Left lung (tissue), 4 donors: ENCODE measurements at regions not wholly inside any gene's neighbourhood (a gene's known extent, or its start where the extent isn't known, plus 50 kb on each side); places are given as distances from the start of the nearest gene placed in this dataset.

Experiments used
- ATAC-seq: fragments of 200-7000 bp; cut with Tn5 transposase; one replicate; pipeline ENCODE4 v1.9.1; 2020; ENCODE audit warnings: moderate library complexity
- DNase-seq, 4 donors: peaks; one replicate each; pipeline ENCODE4 v3.0.0-alpha.2; 2013 to 2020
- H3K27ac ChIP-seq, 2 donors: fragments of 200-600 bp; sonication (generic) in 1 of 2; one replicate each; pipeline versions ENCODE4 v1.5.0 to v1.8.0; 2020 to 2021
- H3K27me3 ChIP-seq, 2 donors: fragments of 200-600 bp; sonication (generic) in 1 of 2; one replicate each; pipeline versions ENCODE4 v1.5.0 to v1.8.0; 2020 to 2021
- H3K36me3 ChIP-seq, 2 donors: fragments of 200-600 bp; sonication (generic) in 1 of 2; one replicate each; pipeline versions ENCODE4 v1.5.0 to v1.8.0; 2020 to 2021
- H3K4me1 ChIP-seq, 2 donors: fragments of 200-600 bp; one replicate each; pipeline ENCODE4 v1.8.0; 2021
- H3K4me3 ChIP-seq, 2 donors: fragments of 200-600 bp; sonication (generic) in 1 of 2; one replicate each; pipeline versions ENCODE4 v1.5.0 to v1.8.0; 2020 to 2021; ENCODE audit warnings: mild to moderate bottlenecking in 1 of 2
- H3K9me3 ChIP-seq, 2 donors: fragments of 200-600 bp; sonication (generic) in 1 of 2; one replicate each; pipeline versions ENCODE4 v1.5.0 to v1.8.0; 2020 to 2021
- intact Hi-C, 2 donors: fragments of 100-400 bp; cut with DNase I; formaldehyde crosslinking; loops; one replicate each; pipeline versions ENCODE4 v1.11.2 to v1.14.2; 2022
- TF ChIP-seq, protein P1 (sequence below), 2 donors: fragments of 200-600 bp; sonication (generic) in 1 of 2; IDR thresholded peaks; one replicate each; pipeline versions ENCODE4 v1.5.0 to v1.8.0; 2021; ENCODE audit warnings: antibody characterized with exemption in 2 of 2
- donor health status: DM: no; HTN: yes; CAD: no.
- donor health status: DM: no; HTN: no; CAD: no.

DNA sequence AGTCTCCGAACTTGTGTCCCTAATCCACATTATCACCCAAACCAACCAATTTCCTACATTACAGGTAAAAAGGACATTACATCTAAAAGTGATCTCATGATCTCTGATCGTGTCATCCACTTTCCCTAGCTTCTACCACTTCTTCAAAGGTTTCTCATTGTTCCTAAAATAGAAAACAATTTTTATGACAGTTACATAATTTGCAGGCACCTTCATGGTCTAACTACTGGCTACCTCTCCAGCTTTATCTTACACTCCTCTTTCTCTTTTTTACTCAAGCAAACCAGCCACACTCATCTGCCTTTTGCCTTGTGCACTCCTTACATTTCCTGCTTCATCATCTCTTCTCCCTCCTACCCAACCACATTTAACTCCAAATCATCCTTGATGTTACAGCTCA lies 886.7 kb upstream of the SORCS1 start:
- Histone ChIP-seq H3K27me3 (no peaks in the 10 kb centered on the region), H3K4me1 (no peaks in the 10 kb centered on the region), H3K27ac (no peak overlapping the region), H3K4me3 (no peak overlapping the region), H3K9me3 (no peaks in the 10 kb centered on the region), H3K36me3 (no peaks in the 10 kb centered on the region)
- DNase-seq (no peak), ATAC-seq (no peak)
- TF ChIP-seq, protein P1, sequence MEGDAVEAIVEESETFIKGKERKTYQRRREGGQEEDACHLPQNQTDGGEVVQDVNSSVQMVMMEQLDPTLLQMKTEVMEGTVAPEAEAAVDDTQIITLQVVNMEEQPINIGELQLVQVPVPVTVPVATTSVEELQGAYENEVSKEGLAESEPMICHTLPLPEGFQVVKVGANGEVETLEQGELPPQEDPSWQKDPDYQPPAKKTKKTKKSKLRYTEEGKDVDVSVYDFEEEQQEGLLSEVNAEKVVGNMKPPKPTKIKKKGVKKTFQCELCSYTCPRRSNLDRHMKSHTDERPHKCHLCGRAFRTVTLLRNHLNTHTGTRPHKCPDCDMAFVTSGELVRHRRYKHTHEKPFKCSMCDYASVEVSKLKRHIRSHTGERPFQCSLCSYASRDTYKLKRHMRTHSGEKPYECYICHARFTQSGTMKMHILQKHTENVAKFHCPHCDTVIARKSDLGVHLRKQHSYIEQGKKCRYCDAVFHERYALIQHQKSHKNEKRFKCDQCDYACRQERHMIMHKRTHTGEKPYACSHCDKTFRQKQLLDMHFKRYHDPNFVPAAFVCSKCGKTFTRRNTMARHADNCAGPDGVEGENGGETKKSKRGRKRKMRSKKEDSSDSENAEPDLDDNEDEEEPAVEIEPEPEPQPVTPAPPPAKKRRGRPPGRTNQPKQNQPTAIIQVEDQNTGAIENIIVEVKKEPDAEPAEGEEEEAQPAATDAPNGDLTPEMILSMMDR (IDR thresholded peaks at IDR 0.05) = no peak
- intact Hi-C loops = no loop called here

DNA sequence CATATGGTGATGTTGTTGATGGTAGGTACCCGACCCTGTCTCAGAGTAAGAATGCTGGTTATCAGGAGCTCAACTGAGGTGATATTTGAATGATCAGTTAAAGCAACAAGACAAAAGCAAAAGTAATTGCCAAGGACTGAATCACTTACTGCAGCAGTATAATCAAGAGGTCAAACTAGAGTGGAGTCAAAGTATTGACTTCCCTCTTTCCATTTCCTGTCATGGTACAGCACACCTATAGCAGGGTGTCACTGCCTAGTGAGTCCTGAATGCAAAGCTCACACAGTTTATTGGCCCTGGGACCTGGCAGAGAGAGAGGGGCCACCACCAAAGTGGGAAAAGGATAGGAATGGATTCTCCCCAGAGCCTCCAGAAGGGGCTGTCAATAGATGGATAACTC lies 886.1 kb upstream of the SORCS1 start:
- H3K9me3 ChIP-seq = no peaks in the 10 kb centered on the region
- TF ChIP-seq, protein P1 (IDR thresholded peaks at IDR 0.05) = no peak
- H3K4me3 ChIP-seq = no peak overlapping the region
- no peak overlapping the region for H3K27ac ChIP-seq
- H3K27me3 ChIP-seq = no peaks in the 10 kb centered on the region
- intact Hi-C loops = no loop called here
- DNase-seq (no peak), ATAC-seq (no peak)
- H3K36me3 ChIP-seq = no peaks in the 10 kb centered on the region
- H3K4me1 ChIP-seq = no peaks in the 10 kb centered on the region

DNA sequence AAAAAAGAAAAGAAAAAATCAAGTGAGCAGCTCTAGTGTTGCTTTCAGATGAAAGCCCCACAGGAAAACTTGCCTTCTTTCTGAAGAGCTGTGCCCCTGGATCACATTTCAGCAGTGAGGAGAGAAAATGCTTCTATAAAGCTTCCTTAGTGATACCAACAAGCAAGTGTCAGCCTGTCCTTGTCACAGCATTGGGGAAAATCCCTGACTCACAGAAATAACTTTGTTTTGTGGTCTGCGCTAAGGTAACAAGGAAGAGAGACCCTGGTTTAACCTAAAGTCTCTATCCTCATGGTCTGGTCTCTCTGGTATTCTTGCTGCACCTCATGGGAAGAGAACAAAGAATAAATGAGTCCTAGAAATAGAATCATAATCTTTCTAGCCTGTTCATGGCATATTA lies 885.2 kb upstream of the SORCS1 start:
- H3K4me1 ChIP-seq = no peaks in the 10 kb centered on the region
- no peaks in the 10 kb centered on the region for H3K27me3 ChIP-seq
- H3K4me3 ChIP-seq = no peak overlapping the region
- ATAC-seq = no peak
- H3K27ac ChIP-seq = no peak overlapping the region
- no peaks in the 10 kb centered on the region for H3K9me3 ChIP-seq
- TF ChIP-seq, protein P1 (IDR thresholded peaks at IDR 0.05) = no peak
- intact Hi-C loops = no loop called here
- H3K36me3 ChIP-seq = no peaks in the 10 kb centered on the region
- DNase-seq = no peak

DNA sequence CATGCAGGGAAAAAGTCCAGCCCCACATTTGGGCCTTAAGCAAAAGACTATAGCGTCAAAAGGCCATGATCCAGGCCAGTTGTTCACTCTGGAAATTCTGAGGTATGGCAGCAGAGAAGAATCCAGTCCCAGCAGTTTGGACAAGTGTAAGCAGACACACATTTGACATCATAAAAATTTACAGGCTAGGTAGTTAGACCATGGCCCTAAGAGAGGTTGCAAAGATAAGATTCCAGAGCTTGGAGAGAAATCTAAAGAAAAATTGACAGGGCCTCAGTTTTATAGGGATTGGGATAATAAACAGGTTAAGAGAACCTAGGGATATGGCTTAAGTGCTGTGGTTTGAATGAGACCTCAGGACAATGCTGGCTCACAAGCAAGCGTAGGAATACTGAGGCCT lies 884.4 kb upstream of the SORCS1 start:
- H3K27me3 ChIP-seq = no peaks in the 10 kb centered on the region
- DNase-seq (no peak), ATAC-seq (no peak)
- H3K4me3 ChIP-seq = no peak overlapping the region
- TF ChIP-seq, protein P1 (IDR thresholded peaks at IDR 0.05) = no peak
- H3K27ac ChIP-seq = no peak overlapping the region
- H3K9me3 ChIP-seq = no peaks in the 10 kb centered on the region
- H3K36me3 ChIP-seq = no peaks in the 10 kb centered on the region
- H3K4me1 ChIP-seq = no peaks in the 10 kb centered on the region
- intact Hi-C loops = no loop called here

DNA sequence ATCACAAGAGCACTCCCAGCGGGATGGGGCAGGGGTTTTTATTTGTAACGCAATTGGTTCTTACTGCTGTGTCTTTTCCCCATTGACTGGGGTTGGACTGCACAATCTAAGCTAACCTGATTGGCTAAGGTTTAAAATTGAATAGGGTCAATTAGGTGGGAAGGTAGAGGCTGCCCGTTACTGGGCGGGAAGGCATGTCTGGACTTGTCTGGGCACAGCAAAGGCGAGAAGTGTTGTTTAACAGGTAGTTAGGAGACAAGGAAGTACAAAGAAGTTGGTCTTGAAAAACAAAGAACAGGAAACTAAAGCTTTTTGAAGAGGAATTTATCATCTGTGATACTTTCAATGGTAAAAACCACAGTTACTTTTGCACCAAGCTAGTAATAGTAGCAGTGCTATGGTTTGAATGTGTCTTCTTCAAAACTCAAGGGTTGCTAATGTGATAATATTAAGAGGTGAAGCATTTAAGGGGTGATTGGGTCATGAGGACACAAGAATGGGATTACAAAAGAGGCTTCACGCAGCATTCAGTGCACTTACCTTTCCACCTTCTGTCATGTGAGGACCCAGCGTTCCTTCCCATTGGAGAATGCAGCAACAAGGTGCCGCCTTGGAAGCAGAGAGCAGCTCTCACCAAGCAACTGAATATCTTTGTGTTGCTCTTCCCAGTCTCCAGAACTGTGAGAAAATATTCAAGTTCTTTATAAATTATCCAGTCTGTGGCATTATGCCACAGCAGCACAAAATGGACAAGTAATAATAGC lies 875.5 kb upstream of the SORCS1 start:
- Histone ChIP-seq H3K4me3 (no peak overlapping the region), H3K27ac (no peak overlapping the region), H3K4me1 (no peaks in the 10 kb centered on the region), H3K27me3 (no peaks in the 10 kb centered on the region), H3K36me3 (no peaks in the 10 kb centered on the region), H3K9me3 (no peaks in the 10 kb centered on the region)
- peak in 1 of 4 donors; percentile 4 for DNase-seq
- TF ChIP-seq, protein P1 (IDR thresholded peaks at IDR 0.05) = no peak
- ATAC-seq = no peak
- intact Hi-C loops = no loop called here
